H1 (cell line): ENCODE measurements at regions not wholly inside any gene's neighbourhood (a gene's known extent, or its start where the extent isn't known, plus 50 kb on each side); places are given as distances from the start of the nearest gene placed in this dataset.

Experiments
- CTCF ChIA-PET: fragments of 300-600 bp; sonication (Branson Sonifier 250); formaldehyde crosslinking; loops from one replicate; lab custom pipeline; 2021; ENCODE audit not compliant: partially characterized antibody; lab: Charles Lee
- POLR2A ChIA-PET: fragments of 300-600 bp; sonication (Branson Sonifier 250); formaldehyde crosslinking; loops from one replicate; lab custom pipeline; 2021; ENCODE audit warnings: inconsistent platforms; ENCODE audit not compliant: partially characterized antibody; lab: Charles Lee
- DNase-seq, 2 experiments: peaks; one replicate each; pipeline versions ENCODE4 v3.0.0 to v3.0.0-alpha.2; 2010 to 2022; ENCODE audit warnings: low spot score in 2 of 2, low read depth in 1 of 2, mixed read lengths in 1 of 2
- FAIRE-seq: peaks from 2 replicates; lab custom pipeline; 2011; peaks lifted over from hg19 to GRCh38; lab: Jason Lieb, UNC
- H2AFZ ChIP-seq: 2 replicates; pipeline ENCODE4 v1.8.1; 2012; ENCODE audit warnings: low read length, inconsistent platforms
- H2AK5ac ChIP-seq: 2 replicates; pipeline ENCODE4 v1.6.1; 2013; ENCODE audit warnings: low read depth, low read length
- H2BK120ac ChIP-seq: replicated peaks from 2 replicates; pipeline ENCODE3; 2013; ENCODE audit warnings: low read depth, low read length, inconsistent platforms
- H2BK12ac ChIP-seq: 2 replicates; pipeline ENCODE4 v1.6.1; 2013; ENCODE audit warnings: low read depth, low read length
- H2BK15ac ChIP-seq: 2 replicates; pipeline ENCODE4 v1.6.1; 2013; ENCODE audit warnings: low read length
- H2BK20ac ChIP-seq: 2 replicates; pipeline ENCODE4 v1.6.1; 2013; ENCODE audit warnings: low read length
- H2BK5ac ChIP-seq: 2 replicates; pipeline ENCODE4 v1.6.1; 2013; ENCODE audit warnings: low read depth, low read length
- H3K14ac ChIP-seq: 2 replicates; pipeline ENCODE4 v1.6.1; 2013; ENCODE audit warnings: inconsistent platforms; ENCODE audit not compliant: insufficient read length
- H3K18ac ChIP-seq: 2 replicates; pipeline ENCODE4 v1.6.1; 2013; ENCODE audit warnings: low read length; ENCODE audit errors: extremely low read depth
- H3K23ac ChIP-seq: 2 replicates; pipeline ENCODE4 v1.6.1; 2013; ENCODE audit warnings: inconsistent platforms; ENCODE audit not compliant: insufficient read length
- H3K23me2 ChIP-seq: 2 replicates; pipeline ENCODE4 v1.6.1; 2013; ENCODE audit warnings: low read depth, low read length
- H3K27ac ChIP-seq: 2 replicates; pipeline ENCODE4 v1.6.1; 2011; ENCODE audit warnings: low read depth, low read length, inconsistent platforms
- H3K27me3 ChIP-seq, 4 experiments: replicated peaks in 1 of 4; 1 replicate in 1 of 4; 2 replicates in 3 of 4; pipeline versions ENCODE4 v1.6.1 to v1.8.1; 2011 to 2013; ENCODE audit warnings: low read length in 3 of 4, mild to moderate bottlenecking in 3 of 4, inconsistent platforms in 2 of 4, mixed read lengths in 2 of 4, moderate library complexity in 1 of 4; ENCODE audit not compliant: control insufficient read depth in 3 of 4, insufficient read depth in 3 of 4; ENCODE audit errors: extremely low read depth in 1 of 4
- H3K36me3 ChIP-seq, 4 experiments: 2 replicates each; pipeline versions ENCODE4 v1.6.1 to v1.8.1; 2011 to 2013; ENCODE audit warnings: mild to moderate bottlenecking in 4 of 4, low read length in 3 of 4, moderate library complexity in 2 of 4, control low read depth in 1 of 4, inconsistent platforms in 1 of 4; ENCODE audit not compliant: insufficient read depth in 4 of 4, control insufficient read depth in 2 of 4
- H3K4ac ChIP-seq: replicated peaks from 2 replicates; pipeline ENCODE3; 2013; ENCODE audit warnings: low read length, low read depth, mixed read lengths, inconsistent platforms; ENCODE audit not compliant: insufficient read length
- H3K4me1 ChIP-seq, 4 experiments: replicated peaks in 1 of 4; 1 replicate in 1 of 4; 2 replicates in 3 of 4; pipeline versions ENCODE4 v1.6.1 to v1.8.1; 2011 to 2013; ENCODE audit warnings: low read length in 3 of 4, inconsistent platforms in 2 of 4, mixed read lengths in 1 of 4; ENCODE audit not compliant: insufficient read depth in 4 of 4, control insufficient read depth in 3 of 4
- H3K4me2 ChIP-seq, 2 experiments: 2 replicates each; pipeline versions ENCODE4 v1.6.1 to v1.8.1; 2011 to 2013; ENCODE audit warnings: low read depth in 2 of 2, low read length in 2 of 2, control low read depth in 1 of 2, inconsistent platforms in 1 of 2, mild to moderate bottlenecking in 1 of 2; ENCODE audit not compliant: insufficient read depth in 1 of 2
- H3K4me3 ChIP-seq, 4 experiments: fragments of 200-600, 300-600 bp in 1 of 4; sonication (generic), shearing (Covaris generic), sonication (Bioruptor Twin) in 1 of 4; 2 replicates each; pipeline versions ENCODE4 v1.5.1 to v1.8.1; 2011 to 2016; ENCODE audit warnings: low read length in 4 of 4, low read depth in 3 of 4, control low read depth in 2 of 4, inconsistent platforms in 2 of 4, mild to moderate bottlenecking in 2 of 4, mixed read lengths in 1 of 4, moderate library complexity in 1 of 4; ENCODE audit not compliant: insufficient read depth in 2 of 4; ENCODE audit errors: extremely low read depth in 1 of 4
- H3K56ac ChIP-seq: replicated peaks from 2 replicates; pipeline ENCODE3; 2013; ENCODE audit warnings: low read depth, mild to moderate bottlenecking, mixed read lengths, low read length, inconsistent platforms; ENCODE audit not compliant: insufficient read length
- H3K79me1 ChIP-seq: 2 replicates; pipeline ENCODE4 v1.6.1; 2013; ENCODE audit warnings: low read depth, low read length, control low read depth
- H3K79me2 ChIP-seq, 2 experiments: 2 replicates each; pipeline versions ENCODE4 v1.6.1 to v1.8.1; 2012 to 2013; ENCODE audit warnings: low read length in 2 of 2, mild to moderate bottlenecking in 2 of 2, inconsistent platforms in 1 of 2; ENCODE audit not compliant: insufficient read depth in 2 of 2, control insufficient read depth in 1 of 2
- H3K9ac ChIP-seq, 4 experiments: replicated peaks in 1 of 4; 1 replicate in 1 of 4; 2 replicates in 3 of 4; pipeline versions ENCODE4 v1.6.1 to v1.8.1; 2011 to 2013; ENCODE audit warnings: low read depth in 3 of 4, low read length in 3 of 4, control low read depth in 2 of 4, mild to moderate bottlenecking in 2 of 4, moderate library complexity in 2 of 4, inconsistent platforms in 1 of 4; ENCODE audit errors: extremely low read depth in 1 of 4
- H3K9me3 ChIP-seq, 2 experiments: 2 replicates each; pipeline versions ENCODE4 v1.6.1 to v1.8.1; 2012 to 2013; ENCODE audit warnings: mild to moderate bottlenecking in 2 of 2, moderate library complexity in 2 of 2, control low read depth in 1 of 2, inconsistent platforms in 1 of 2, low read depth in 1 of 2, low read length in 1 of 2, mixed read lengths in 1 of 2; ENCODE audit not compliant: insufficient read depth in 2 of 2
- H4K20me1 ChIP-seq, 2 experiments: replicated peaks in 1 of 2; 2 replicates each; pipeline versions ENCODE3 to v1.8.1; 2011 to 2013; ENCODE audit warnings: inconsistent platforms in 2 of 2, low read length in 2 of 2, mild to moderate bottlenecking in 1 of 2; ENCODE audit not compliant: insufficient read depth in 2 of 2, control insufficient read depth in 1 of 2
- H4K5ac ChIP-seq: 2 replicates; pipeline ENCODE4 v1.6.1; 2013; ENCODE audit warnings: low read length, low read depth, mixed read lengths, inconsistent platforms; ENCODE audit not compliant: insufficient read length
- H4K8ac ChIP-seq: 2 replicates; pipeline ENCODE4 v1.8.0; 2013; ENCODE audit warnings: mild to moderate bottlenecking, moderate library complexity, low read length, inconsistent platforms; ENCODE audit not compliant: insufficient read depth; ENCODE audit errors: extremely low read depth
- H4K91ac ChIP-seq: replicated peaks from 2 replicates; pipeline ENCODE3; 2013; ENCODE audit warnings: low read length, mixed read lengths, inconsistent platforms; ENCODE audit not compliant: insufficient read length
- BACH1 ChIP-seq: IDR thresholded peaks from 2 replicates; pipeline ENCODE4 v1.6.1; 2012; ENCODE audit warnings: low read length, improper control_type of control experiment
- MAFK ChIP-seq: IDR thresholded peaks from 2 replicates; pipeline ENCODE4 v1.6.1; 2012; ENCODE audit warnings: low read depth, mild to moderate bottlenecking, improper control_type of control experiment, low read length
- WGBS, 2 experiments: shearing (Covaris generic) in 1 of 2; methylation state at CpG; one replicate each; pipeline versions ENCODE4 v1.1.6 to v1.1.7; 2013 to 2015; ENCODE audit warnings: low lambda C conversion rate in 2 of 2, mixed read lengths in 2 of 2, inconsistent platforms in 1 of 2, low coverage in 1 of 2, missing lambda C conversion rate in 1 of 2; ENCODE audit not compliant: insufficient replicate concordance in 2 of 2, insufficient coverage in 1 of 2, insufficient read length in 1 of 2; ENCODE audit errors: extremely low coverage in 1 of 2, missing lambda C conversion rate in 1 of 2; 5-methylcytosine and 5-hydroxymethylcytosine counted together

- no peak overlapping the region for H2BK12ac ChIP-seq
- no peak overlapping the region for H3K4me2 ChIP-seq
- no peak overlapping the region for H2AK5ac ChIP-seq
- no peak overlapping the region for H3K14ac ChIP-seq
- no peak overlapping the region for H4K8ac ChIP-seq
- H3K9me3 ChIP-seq: no peaks in the 10 kb centered on the region
- ChIA-PET POLR2A (no interaction called here), CTCF (interaction anchor here (1.2 kb wide), 1 partner anchor 11 kb away, joined by 3 read pairs; no protein-coding TSS in a partner anchor)
- no peaks in the 10 kb centered on the region for H3K4me1 ChIP-seq
- no peaks in the 10 kb centered on the region for H3K79me2 ChIP-seq
- DNase-seq (no peak), FAIRE-seq (no peak)
- no peak overlapping the region for H4K91ac ChIP-seq
- TF ChIP-seq MAFK (no peak), BACH1 (no peak)
- H2BK20ac ChIP-seq: no peak overlapping the region
- no peaks in the 10 kb centered on the region for H3K27me3 ChIP-seq
- H3K23ac ChIP-seq: no peak overlapping the region
- no peak overlapping the region for H2BK5ac ChIP-seq
- no peaks in the 10 kb centered on the region for H3K23me2 ChIP-seq
- no peak overlapping the region for H2BK15ac ChIP-seq
- H4K5ac ChIP-seq: no peak overlapping the region
- WGBS, 2 experiments: 94% methylated on average over 14 of the region's 14 CpGs; no CpG with 5 or more reads in 1 of the 2 experiments
- no peak overlapping the region for H3K9ac ChIP-seq
- no peak overlapping the region for H3K18ac ChIP-seq
- no peak overlapping the region for H3K27ac ChIP-seq
- no peak overlapping the region for H3K4ac ChIP-seq
- H2AFZ ChIP-seq: no peak overlapping the region
- no peaks in the 10 kb centered on the region for H3K36me3 ChIP-seq
- H3K56ac ChIP-seq: no peak overlapping the region
- no peak overlapping the region; a peak in 1 of 8 replicates for H3K4me3 ChIP-seq
- H3K79me1 ChIP-seq: no peaks in the 10 kb centered on the region
- H2BK120ac ChIP-seq: no peak overlapping the region
- no peaks in the 10 kb centered on the region for H4K20me1 ChIP-seq
These were observed 438.4 kb upstream of the SULF2 start for GRCh38 chr20:48223715-48224114.
